Endothelial cell of umbilical vein (primary cell): ENCODE measurements at regions not wholly inside any gene's neighbourhood (a gene's known extent, or its start where the extent isn't known, plus 50 kb on each side); places are given as distances from the start of the nearest gene placed in this dataset.

Source experiments
- BruUV-seq: library from RNA; stranded (reverse); fragments of 400-500 nt; replicated peaks from 2 replicates; lab custom pipeline; 2021; lab: Mats Ljungman, UMichigan
- CTCF ChIA-PET: fragments of 300-600, 350-600 bp; sonication (Branson Sonifier 250); formaldehyde crosslinking; loops from one replicate; lab custom pipeline; 2021; ENCODE audit warnings: antibody characterized with exemption, inconsistent platforms; lab: Charles Lee
- POLR2A ChIA-PET: fragments of 300-600, 350-600 bp; sonication (Branson Sonifier 250); formaldehyde crosslinking; loops from one replicate; lab custom pipeline; 2021; ENCODE audit warnings: antibody characterized with exemption, inconsistent platforms; lab: Charles Lee
- DNase-seq: peaks from one replicate; pipeline ENCODE4 v3.0.0-alpha.2; 2011; ENCODE audit warnings: low read depth, low spot score
- FAIRE-seq: peaks from 2 replicates; lab custom pipeline; 2011; peaks lifted over from hg19 to GRCh38; lab: Jason Lieb, UNC
- H2AFZ ChIP-seq: 2 replicates; pipeline ENCODE4 v1.6.0; 2012; ENCODE audit warnings: low read depth, low read length, control low read depth, inconsistent platforms
- H3K27ac ChIP-seq: 2 replicates; pipeline ENCODE4 v1.5.1; 2011; ENCODE audit warnings: low read depth, mild to moderate bottlenecking, control low read depth, low read length, moderate library complexity; ENCODE audit not compliant: insufficient read depth
- H3K27me3 ChIP-seq, 2 experiments: 2 replicates each; pipeline versions ENCODE4 v1.6.0 to v1.6.1; 2011; ENCODE audit warnings: low read length in 2 of 2, mixed read lengths in 1 of 2; ENCODE audit not compliant: control insufficient read depth in 2 of 2, insufficient read depth in 2 of 2
- H3K36me3 ChIP-seq, 2 experiments: 2 replicates in 1 of 2; 3 replicates in 1 of 2; pipeline ENCODE4 v1.5.1; 2011; ENCODE audit warnings: low read length in 2 of 2, mild to moderate bottlenecking in 1 of 2, moderate library complexity in 1 of 2; ENCODE audit not compliant: control insufficient read depth in 2 of 2, insufficient read depth in 2 of 2; ENCODE audit errors: extremely low read depth in 1 of 2
- H3K4me1 ChIP-seq: 3 replicates; pipeline ENCODE4 v1.5.1; 2011; ENCODE audit warnings: mild to moderate bottlenecking, low read length; ENCODE audit not compliant: control insufficient read depth, insufficient read depth; ENCODE audit errors: extremely low read depth
- H3K4me2 ChIP-seq: 2 replicates; pipeline ENCODE4 v1.6.1; 2011; ENCODE audit warnings: low read length, control low read depth, mixed read lengths; ENCODE audit not compliant: insufficient read depth
- H3K4me3 ChIP-seq, 3 experiments: fragments of 200-600 bp in 1 of 3; sonication (generic), shearing (Covaris generic) in 1 of 3; replicated peaks in 1 of 3; 2 replicates each; pipeline ENCODE4 v1.5.1; 2011 to 2016; ENCODE audit warnings: control low read depth in 3 of 3, low read length in 3 of 3, mild to moderate bottlenecking in 2 of 3, inconsistent platforms in 1 of 3, low read depth in 1 of 3, moderate library complexity in 1 of 3; ENCODE audit not compliant: insufficient read depth in 1 of 3
- H3K79me2 ChIP-seq: 2 replicates; pipeline ENCODE4 v1.6.0; 2012; ENCODE audit warnings: low read length, inconsistent platforms; ENCODE audit not compliant: control insufficient read depth, insufficient read depth
- H3K9ac ChIP-seq: replicated peaks from 2 replicates; pipeline ENCODE3; 2011; ENCODE audit warnings: low read length, control low read depth; ENCODE audit not compliant: insufficient read depth; ENCODE audit errors: extremely low read depth
- H3K9me1 ChIP-seq: replicated peaks from 3 replicates; pipeline ENCODE4 v1.6.0; 2011; ENCODE audit warnings: mild to moderate bottlenecking, low read length; ENCODE audit not compliant: control insufficient read depth, insufficient read depth; ENCODE audit errors: extremely low read depth
- H3K9me3 ChIP-seq: replicated peaks from 2 replicates; pipeline ENCODE4 v1.5.1; 2012; ENCODE audit warnings: low read length, inconsistent platforms; ENCODE audit not compliant: control insufficient read depth, insufficient read depth
- H4K20me1 ChIP-seq: replicated peaks from 2 replicates; pipeline ENCODE3; 2011; ENCODE audit warnings: mild to moderate bottlenecking, low read length; ENCODE audit not compliant: control insufficient read depth, insufficient read depth; ENCODE audit errors: extremely low read depth
- CTCF ChIP-seq, 2 donors: IDR thresholded peaks; 1 replicate in 1 of 2; 2 replicates in 1 of 2; pipeline ENCODE4 v1.5.1; 2011; ENCODE audit warnings: low read length in 2 of 2, mild to moderate bottlenecking in 2 of 2, moderate library complexity in 2 of 2, control low read depth in 1 of 2, inconsistent platforms in 1 of 2, low read depth in 1 of 2; ENCODE audit not compliant: insufficient read depth in 1 of 2; ENCODE audit errors: extremely low read depth in 1 of 2
- EZH2 ChIP-seq: IDR thresholded peaks from 2 replicates; pipeline ENCODE4 v1.6.1; 2012; ENCODE audit warnings: borderline replicate concordance, low read depth, mild to moderate bottlenecking, moderate library complexity, low read length, inconsistent platforms; ENCODE audit not compliant: severe bottlenecking
- FOS ChIP-seq: IDR thresholded peaks from 2 replicates; pipeline ENCODE4 v1.6.1; 2011; ENCODE audit warnings: mild to moderate bottlenecking, low read length, moderate library complexity, borderline replicate concordance; ENCODE audit not compliant: insufficient read depth
- GATA2 ChIP-seq: IDR thresholded peaks from 2 replicates; pipeline ENCODE4 v1.7.0; 2011; ENCODE audit warnings: low read depth, mild to moderate bottlenecking, moderate library complexity, mixed read lengths, low read length; ENCODE audit not compliant: insufficient read length, insufficient read depth
- JUN ChIP-seq: IDR thresholded peaks from 2 replicates; pipeline ENCODE4 v1.6.1; 2011; ENCODE audit warnings: borderline replicate concordance, low read depth; ENCODE audit not compliant: insufficient read length, insufficient read depth
- MAX ChIP-seq: IDR thresholded peaks from 2 replicates; pipeline ENCODE4 v1.6.1; 2011; ENCODE audit not compliant: insufficient read depth, insufficient read length
- MYC ChIP-seq: IDR thresholded peaks from one replicate; pipeline ENCODE4 v1.6.1; 2011; ENCODE audit warnings: mild to moderate bottlenecking, low read depth, low read length
- POLR2A ChIP-seq: IDR thresholded peaks from 2 replicates; pipeline ENCODE4 v1.6.1; 2012; ENCODE audit warnings: low read depth, mild to moderate bottlenecking, control low read depth, low read length
- POLR2AphosphoS5 ChIP-seq: IDR thresholded peaks from 2 replicates; pipeline ENCODE4 v1.6.1; 2012; ENCODE audit warnings: low read depth, mild to moderate bottlenecking, control low read depth, low read length, moderate library complexity; ENCODE audit not compliant: insufficient read depth
- dilution Hi-C: fragments of 300-500 bp; cut with MboI; formaldehyde crosslinking; loops from one replicate; pipeline ENCODE4 v1.15.0; 2019; ENCODE audit warnings: low sequenced_read_pairs; ENCODE audit not compliant: extremely low pct_ligation_motif_present
- intact Hi-C: fragments of 100-400 bp; cut with micrococcal nuclease; formaldehyde crosslinking; loops from one replicate; pipeline ENCODE4 v1.10.0; 2022

- no peak overlapping the region for H3K9ac ChIP-seq
- dilution Hi-C loops = no loop called here
- H3K4me2 ChIP-seq = no peak overlapping the region
- no peaks in the 10 kb centered on the region for H4K20me1 ChIP-seq
- no peaks in the 10 kb centered on the region for H3K9me1 ChIP-seq
- H3K9me3 ChIP-seq = no peaks in the 10 kb centered on the region
- TF ChIP-seq JUN = no peak
- TF ChIP-seq MYC = no peak
- TF ChIP-seq EZH2 = no peak
- no peak for TF ChIP-seq MAX
- no peak for TF ChIP-seq POLR2A
- no peak for TF ChIP-seq GATA2
- no peak for TF ChIP-seq POLR2AphosphoS5
- no peak for TF ChIP-seq CTCF (IDR thresholded peaks at IDR 0.05; ENCODE audit: extremely low read depth in 1 of 2, insufficient read depth in 1 of 2, low read depth in 1 of 2, low read length in 2 of 2)
- TF ChIP-seq FOS = no peak
- CTCF ChIA-PET = interaction anchor here (0.8 to 3.8 kb wide), 5 partner anchors 9 to 1023 kb away, joined by 3 to 34 read pairs (median 4); no protein-coding TSS in a partner anchor
- no TSS peak for BruUV-seq
- H3K36me3 ChIP-seq = no peaks in the 10 kb centered on the region
- intact Hi-C loops = no loop called here
- DNase-seq = no peak
- no peak overlapping the region for H2AFZ ChIP-seq
- H3K27ac ChIP-seq = no peak overlapping the region
- H3K4me3 ChIP-seq = no peak overlapping the region
- H3K27me3 ChIP-seq = no peaks in the 10 kb centered on the region
- no peak for FAIRE-seq
- H3K4me1 ChIP-seq = no peaks in the 10 kb centered on the region
- no peaks in the 10 kb centered on the region for H3K79me2 ChIP-seq
- POLR2A ChIA-PET = no interaction called here
Measured at GRCh38 chr6:126167726-126168125, 172.2 kb upstream of the CENPW start.
